GM21529 (cell line): ENCODE measurements at regions not wholly inside any gene's neighbourhood (a gene's known extent, or its start where the extent isn't known, plus 50 kb on each side); places are given as distances from the start of the nearest gene placed in this dataset.

Experiments
- ATAC-seq: cut with Tn5 transposase; IDR thresholded peaks from one replicate; pipeline ENCODE4 v1.9.1; 2021; ENCODE audit not compliant: unreplicated experiment

DNA sequence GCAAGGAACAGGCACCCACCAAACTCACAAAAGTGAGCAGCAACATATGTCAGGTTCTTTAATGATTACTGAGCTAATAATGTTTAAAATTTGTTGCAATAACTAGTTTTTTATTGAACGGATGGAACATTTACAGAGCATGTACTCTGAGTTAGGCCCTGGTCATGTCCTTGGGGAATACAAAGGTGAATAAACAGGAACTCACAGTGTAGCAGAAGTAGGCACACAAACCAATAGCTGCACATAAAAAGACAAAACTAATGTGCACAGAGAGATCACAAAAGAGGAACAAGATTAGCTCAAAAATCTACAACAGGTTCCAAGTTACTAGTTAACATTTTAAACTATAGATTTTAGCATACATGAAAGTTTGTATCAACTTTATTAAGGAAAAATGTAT lies 505.3 kb upstream of the PPP2R3A start:
- no peak for ATAC-seq

DNA sequence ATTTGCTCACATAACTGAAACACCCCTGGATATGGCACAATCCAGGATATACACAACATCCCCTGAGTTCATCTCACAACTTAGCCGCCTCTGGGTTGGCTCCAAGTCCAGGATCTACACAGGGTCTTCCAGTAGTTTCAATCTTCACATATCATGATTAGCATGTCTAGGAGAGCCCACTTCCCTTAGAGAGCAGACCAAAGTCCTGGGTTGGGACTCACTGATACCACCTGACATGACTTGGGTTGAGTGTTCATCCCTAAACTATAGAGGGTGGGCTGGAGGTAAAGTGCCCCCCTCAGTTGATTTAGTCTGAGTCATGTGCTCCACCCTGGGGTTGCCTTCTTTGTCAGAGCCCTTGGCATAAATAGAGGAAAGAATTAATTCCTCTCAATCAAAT lies 493.6 kb upstream of the PPP2R3A start:
- ATAC-seq = no peak

DNA sequence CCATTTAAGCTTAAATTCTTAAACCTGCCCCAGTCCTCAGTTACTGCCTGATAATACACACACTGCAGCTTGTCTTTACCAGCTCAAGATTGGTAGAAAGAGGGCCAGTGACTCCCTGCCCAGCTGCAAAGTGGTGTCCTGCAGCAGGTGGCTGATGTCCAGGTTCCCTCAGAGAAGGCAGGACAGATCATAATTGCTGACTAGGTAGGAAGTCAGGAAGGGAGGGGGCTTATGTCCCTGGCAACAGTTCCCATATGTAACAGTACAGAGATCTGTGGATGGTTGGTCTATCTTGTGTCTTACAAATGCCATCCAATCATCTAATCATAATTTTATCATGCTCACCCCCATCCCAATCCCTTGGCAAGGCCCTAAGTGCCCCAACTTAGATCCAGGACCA lies 492.1 kb upstream of the PPP2R3A start:
- no peak for ATAC-seq

DNA sequence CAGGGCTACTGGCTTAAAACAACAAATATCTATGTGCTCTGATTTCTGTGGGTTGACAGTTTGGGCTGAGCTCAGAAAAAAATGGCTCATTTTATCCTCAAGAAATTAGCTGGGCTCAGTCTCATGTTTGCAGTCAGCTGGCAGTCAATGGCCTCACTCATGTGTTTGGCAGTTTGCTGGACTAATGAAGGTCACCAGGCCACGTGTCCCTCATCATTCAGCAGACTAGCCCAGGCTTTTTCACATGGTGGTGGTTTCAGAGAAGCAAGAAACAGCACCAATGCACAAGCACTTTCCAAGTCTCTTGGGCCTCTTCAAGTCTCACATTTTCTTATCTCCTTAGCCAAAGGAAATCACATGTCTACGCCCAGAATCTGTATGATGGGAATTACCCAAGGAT lies 478.3 kb upstream of the PPP2R3A start:
- no peak for ATAC-seq

DNA sequence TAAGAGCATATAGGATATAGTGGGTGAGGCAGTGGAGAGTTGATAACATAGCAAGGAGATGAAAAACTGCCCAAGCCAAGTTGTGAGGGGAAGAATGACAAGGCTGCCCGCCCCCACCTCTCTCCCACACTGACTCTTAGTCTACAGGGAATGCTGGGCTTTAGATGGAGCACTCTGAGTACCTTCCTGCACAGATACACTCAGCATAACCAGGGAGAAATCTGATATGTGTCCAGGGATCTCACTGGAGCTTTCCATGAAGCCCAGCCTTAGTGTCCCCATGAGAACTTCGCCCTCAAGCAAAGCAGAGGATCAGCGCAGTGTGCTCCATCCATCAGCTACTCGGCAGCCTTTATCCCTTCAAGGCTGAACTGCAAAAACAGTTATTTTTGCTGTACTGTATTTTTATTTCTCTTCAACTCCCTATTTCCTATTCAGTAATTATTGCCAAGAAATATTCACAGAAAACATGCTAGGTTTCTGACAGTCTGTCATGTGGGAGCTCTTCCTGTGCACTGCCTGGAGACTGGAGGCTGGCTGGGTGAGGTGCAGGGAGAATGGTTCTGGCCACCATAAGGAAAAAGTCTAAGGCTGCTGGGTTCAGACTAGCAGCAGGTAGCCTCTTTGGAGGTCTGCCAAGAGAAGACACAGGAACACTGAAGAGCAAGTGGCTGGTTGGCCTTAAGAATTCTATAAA lies 475.2 kb upstream of the PPP2R3A start:
- ATAC-seq = no peak

DNA sequence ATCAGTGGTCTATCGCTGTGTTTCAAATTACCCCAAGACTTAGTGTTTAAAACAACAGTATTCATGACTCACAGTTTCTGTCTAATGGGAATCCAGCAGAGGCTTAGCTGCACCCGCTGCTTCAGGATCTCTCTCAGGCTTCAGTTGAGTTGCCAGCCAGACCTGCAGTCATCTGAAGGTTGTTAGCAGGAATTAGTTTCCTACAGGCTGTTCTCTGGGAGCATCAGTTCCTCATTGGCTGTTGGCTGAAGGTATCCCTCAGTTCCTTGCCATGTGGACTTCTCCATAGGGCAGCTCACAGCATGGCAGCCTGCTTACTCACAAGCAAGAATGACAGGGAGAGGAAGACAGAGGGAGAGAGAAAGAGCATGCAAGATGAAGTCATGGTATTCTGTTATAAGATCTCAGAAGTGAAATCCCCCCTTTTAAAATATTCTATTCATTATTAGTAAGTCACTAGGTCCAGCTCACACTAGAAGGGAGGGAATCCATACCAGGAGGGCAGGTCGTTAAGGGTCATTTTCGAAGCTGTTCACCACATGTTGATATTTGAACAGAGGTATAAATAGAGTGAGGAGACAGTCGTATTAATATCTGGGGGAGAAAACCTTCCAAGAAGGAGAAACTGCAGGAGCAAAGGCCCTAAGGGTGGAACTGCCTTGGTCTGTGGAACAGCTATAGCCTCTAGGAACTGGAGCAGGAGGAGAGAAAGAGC lies 473.9 kb upstream of the PPP2R3A start:
- no peak for ATAC-seq

DNA sequence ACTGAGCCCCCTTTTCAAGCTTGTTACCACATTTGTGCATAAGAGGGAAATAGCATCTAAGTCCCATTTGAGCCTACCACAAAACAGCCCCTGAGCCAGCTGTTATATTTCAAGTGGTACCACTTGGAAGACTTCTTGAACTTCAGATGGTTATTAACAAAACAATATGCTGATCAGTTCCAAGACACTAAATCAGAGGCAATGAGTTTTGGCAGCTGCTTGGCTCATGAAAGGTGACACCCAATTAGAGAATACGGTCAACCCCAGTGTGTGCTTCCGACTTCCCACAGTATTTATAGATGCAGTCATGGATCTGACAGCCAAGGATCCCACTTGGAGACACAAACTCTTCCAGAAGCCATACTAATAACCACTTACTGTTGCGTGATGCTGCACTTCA lies 469.6 kb upstream of the PPP2R3A start:
- ATAC-seq = no peak

DNA sequence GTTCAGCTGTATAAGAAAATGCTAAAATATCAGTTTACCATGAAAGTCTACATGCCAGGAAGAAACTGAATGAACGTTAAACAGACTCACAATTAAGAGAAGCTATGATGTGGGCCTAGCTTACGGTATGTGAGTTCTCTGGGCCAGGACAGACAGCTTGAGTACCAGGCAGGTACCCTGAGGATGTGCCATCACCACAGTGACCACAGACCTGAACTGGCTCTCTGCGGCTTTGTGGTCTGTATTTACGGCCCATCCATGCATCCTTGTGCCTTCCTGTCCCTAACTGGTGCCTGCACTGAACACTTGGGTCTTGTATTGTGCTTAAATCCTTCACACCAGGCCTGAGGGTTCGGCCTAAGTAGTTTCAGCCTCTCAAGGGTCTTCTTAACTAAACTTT lies 467.5 kb upstream of the PPP2R3A start:
- no peak for ATAC-seq

DNA sequence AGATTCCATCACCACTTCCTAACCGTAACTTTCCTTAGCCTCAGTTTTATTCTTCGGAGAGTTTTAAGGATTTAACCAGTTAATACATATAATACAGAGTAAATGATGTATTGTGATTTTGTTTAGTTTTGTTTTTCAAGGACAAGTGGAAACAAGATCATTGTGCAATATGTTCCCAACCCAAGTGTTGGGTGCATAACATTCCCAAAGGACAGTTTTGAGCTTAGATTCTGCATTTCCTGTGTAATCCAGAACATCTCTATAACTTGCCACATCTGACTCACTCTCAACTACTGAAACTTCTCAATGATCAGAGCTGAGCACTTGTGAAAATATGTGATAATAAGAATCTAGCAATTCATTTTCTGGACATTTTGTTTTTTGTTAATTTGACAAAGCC lies 466.1 kb upstream of the PPP2R3A start:
- no peak for ATAC-seq

DNA sequence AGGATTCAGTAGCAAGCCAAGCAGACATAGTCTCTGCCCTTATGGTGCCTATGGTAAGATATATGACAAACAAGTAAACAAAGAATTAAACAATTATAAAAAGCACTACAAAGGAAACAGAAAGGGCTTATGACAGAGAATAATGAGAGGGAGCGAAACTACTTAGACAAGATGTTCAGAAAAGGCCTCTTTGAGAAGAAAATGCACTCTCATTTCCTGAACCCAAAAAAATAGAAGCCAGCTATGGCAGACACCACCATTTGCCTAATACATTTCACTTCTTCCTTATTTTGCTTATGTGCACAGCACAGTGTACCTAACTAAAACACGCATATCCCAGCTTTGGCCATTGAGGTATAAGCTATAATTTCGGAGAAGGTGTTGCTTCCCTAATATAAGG lies 465.5 kb upstream of the PPP2R3A start:
- no peak for ATAC-seq

DNA sequence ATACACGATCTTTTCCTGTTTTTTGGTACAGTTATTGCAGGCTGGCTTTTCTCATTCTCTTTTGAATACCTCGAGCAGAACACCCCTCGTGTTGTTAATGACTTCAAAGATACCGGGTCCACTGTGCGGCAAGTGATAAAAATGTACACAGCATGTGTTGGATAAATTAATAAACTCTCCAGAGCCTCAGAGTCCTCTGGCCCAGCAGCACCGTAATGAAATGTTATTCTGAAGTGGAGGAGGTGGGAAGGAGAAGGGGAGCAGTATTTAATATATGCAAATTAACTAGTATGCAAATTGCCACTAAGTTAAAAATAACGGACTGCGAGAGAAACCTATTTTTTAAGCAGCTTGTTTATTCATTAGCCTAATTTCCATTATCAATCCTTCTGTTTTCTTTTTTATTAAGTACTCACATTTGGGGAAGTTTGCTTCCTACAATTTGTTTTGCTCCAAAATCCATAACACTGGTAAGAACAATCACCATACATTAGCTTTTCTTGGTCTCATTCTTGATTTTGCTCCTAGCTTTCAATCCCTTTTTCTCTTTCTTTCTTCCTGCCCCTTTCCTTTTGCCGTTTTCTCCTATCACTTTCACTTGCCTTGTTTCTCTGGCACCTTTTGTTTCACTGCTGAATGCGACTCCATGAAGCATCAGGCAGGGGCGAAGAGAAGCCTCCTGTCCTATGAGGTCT lies 462.3 kb upstream of the PPP2R3A start:
- no peak for ATAC-seq

DNA sequence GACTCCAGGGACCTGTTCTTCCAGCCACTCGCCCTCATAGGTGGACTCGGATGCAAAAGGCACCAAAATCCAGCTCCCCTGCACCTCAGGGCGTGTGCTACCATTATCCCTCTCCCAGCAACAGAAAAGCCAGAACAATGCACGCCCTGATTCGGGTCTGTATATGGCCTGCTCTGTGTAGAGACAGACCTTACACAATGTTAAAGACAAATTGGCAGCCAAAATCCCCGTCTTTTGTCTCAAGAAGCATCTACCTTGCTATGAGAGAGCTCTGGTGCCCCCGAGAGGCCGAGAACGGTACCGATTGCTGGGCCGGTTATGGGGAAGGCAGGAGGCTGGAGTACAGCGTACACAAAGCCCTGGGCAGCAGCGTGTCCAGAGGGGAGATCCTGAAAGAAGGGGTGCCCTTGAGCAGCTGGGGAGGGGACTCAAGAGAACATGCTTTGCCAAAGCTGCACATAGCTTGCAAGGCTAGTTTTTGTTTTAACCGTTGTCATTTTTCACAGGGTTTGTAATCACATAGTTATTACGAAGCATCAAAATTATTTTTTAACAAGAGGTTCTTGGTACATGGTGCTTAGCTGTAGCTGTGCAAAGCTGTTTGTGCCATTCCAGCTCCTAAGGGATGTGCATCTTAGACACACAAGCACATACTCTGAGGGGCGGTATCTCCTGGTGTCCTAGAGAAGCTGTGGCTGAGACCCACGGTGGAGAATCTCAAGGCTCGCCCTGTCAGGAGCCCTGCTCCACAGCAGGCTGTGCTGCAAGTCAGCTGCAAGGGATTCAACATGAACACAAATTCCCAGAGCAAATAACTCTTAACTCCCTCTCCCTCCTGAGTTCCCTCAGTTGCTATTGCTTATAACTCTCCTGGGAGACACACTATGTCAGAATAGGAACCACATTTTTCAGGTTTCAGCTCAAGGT lies 461.5 kb upstream of the PPP2R3A start:
- ATAC-seq = peak; percentile 69

DNA sequence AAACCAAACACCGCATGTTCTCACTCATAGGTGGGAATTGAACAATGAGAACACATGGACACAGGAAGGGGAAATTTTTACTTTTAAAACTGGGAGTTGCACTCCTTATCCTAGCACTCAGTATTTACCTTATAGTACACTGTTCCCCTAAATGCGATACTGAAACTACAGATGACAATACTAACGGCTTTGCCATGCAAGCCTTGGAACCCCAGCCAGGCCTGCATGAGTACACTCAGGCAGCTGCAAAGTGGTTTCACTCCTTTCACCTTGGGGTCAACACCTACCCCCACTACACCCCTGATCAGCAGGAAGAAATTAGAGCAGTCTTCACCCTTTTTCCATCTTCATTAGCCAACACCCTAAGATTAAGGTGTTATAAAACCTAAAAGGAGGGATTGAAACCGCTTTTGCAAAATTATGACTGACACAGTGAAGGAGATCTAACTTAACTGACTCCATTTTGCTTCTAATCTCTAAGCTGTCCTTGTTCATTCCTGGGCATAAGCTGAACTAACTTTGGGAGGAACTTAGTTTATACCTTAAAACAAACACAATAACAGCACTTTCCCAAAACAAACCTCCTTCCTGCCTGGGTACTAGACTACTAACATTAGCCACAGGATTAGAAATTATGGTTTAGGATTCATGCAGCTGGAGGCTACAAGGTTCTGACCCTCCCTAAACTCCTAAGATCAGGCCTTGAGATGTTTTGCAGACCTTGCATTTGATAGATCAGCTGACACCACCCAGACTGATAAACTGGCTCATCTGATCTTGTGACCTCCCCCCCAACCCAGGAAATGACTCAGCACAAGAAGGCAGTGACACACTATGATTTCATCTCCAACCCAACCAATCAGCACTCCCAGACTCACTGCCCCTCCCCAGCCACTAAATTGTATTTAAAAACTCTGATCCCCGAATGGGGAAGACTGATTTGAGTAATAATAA lies 452.1 kb upstream of the PPP2R3A start:
- no peak for ATAC-seq

DNA sequence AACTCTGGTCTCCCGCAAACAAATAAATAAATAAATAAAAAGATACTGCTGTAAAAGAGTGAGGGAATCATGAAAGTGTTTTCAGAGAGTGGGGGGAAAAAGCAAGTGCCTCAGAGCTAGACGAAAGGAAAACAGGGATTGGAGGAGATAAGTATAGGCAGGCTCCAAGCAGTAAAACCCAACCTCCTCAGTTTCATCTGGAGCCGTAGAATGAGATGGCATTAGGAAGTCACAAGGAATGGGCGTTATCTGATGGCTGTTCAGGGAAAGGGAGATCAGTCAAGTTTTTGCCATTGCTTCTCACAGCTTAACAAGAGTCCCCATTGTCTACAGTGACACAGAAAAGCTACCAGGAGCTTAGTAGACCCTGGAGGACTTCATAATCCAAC lies 451.5 kb upstream of the PPP2R3A start:
- no peak for ATAC-seq

DNA sequence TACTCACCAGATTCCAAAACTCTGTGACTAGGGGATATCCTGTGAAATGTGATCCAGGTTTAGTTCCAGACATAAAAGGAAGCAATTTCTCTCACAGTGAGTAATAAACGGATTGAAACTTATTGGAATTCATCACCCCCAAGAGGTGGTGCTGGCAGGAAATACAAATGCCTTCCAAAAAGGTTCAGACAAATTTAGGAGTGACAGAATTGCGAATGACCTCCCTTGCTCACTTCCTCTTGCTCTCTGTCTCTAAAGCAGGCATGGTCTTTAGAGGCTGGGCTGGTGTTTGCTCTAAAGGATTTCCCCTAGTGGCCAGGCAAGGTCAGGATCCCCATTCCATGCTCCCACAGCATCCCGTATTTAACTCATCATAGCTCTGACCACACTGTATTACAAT lies 449.4 kb upstream of the PPP2R3A start:
- no peak for ATAC-seq

DNA sequence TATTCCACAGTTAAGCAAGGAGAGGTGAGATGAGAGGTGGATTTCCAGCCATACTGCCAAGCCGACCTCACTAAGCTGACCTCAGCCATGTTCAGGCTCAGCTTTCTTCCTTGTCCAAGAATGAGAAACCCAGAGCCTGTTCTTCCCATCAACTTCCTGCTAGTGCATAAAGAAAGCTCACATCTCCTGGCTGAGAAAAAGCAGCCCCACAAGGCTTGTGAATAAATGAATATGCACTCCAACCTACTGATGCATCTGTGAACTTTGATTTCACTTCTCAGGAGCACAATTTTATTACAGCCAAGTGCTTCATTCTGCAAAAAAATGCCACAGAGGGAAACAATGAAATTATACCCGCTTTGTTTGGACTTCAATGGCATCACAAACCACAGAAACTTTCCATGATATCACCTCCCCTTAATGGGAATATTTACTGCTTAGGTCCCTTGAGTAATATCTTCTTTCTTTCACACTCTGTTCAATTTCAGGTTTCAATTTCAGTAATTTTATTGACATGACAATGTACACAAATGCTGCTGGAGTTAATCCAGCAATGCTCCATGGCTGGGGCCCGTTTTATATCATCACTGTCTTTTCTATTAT lies 437.0 kb upstream of the PPP2R3A start:
- no peak for ATAC-seq

DNA sequence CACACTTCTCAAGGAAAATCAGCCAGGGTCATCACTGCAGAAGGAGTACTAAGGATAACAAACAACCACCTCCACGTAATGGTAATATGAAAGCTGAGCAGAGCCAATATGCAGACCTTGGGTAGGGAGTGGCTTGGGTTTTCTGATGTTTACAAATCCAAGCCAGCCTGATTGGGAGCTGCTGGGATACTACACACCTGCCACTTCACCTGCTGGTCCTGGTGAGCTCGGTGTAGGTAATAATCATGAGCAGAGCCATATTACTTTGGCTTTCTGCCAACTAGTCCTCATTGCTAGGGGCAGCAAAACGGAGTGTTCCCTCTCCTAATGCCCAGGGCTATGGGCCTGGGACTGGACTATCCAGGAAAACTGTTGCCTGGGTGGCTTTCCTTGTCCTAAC lies 433.5 kb upstream of the PPP2R3A start:
- no peak for ATAC-seq

DNA sequence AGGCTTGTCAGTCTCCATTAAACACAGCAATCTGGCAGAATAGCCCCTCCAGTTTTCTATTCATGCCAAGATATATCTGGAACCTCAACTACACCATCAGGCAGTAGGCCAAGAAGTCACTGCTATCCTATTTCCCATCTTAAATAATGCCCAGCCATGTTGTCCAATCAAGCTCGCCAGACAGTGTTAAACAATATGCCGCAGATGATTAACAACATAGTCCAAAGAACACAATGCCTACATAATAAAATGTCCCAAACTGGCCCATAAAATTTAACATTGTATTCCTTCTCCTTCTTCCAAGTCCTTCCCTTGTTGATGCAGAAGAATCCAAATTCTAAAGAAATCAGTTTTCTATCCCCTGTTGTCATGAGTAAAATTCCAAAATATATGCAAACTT lies 427.4 kb upstream of the PPP2R3A start:
- no peak for ATAC-seq

DNA sequence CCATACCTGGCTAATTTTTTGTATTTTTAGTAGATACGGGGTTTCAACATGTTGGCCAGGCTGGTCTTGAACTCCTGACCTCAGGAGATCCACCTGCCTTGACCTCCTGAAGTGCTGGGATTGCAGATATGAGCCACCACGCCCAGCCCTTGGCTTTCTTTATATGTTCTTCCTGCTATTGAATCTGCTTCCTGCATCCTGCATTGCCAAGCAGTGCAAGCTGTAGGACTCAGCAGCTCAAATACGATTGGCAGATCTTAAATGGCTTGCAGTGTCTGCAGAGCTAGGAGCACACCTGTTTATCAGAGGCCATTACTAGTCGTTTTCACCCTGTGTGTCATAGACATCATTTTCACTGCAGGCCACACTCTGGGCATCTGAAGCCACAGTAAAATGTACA lies 426.2 kb upstream of the PPP2R3A start:
- ATAC-seq = no peak

DNA sequence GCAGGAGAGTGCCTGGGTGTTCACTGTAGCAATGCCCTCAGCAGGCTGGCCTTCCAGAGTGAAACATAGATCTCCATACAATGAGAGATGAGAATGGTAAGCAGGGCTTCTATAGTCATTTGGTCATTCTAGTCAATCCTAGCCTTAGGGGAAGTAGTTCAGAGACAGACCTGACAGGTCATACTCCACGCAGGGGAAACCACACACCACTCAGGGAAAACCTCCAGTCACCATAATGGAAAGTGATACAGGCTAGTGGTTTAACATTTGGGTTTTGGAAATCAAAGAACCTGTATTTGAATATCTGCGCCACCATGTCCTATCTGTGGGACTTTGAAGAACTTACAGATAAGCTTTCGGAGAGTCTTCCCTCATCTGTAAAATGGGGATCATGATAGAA lies 425.7 kb upstream of the PPP2R3A start:
- ATAC-seq = no peak
